Neural cell (in vitro differentiated cells): ENCODE measurements at regions not wholly inside any gene's neighbourhood (a gene's known extent, or its start where the extent isn't known, plus 50 kb on each side); places are given as distances from the start of the nearest gene placed in this dataset.

ENCODE experiments used
- CTCF ChIP-seq: fragments of 450-650 bp; IDR thresholded peaks from 2 replicates; pipeline ENCODE4 v1.5.1; 2014; ENCODE audit warnings: antibody characterized with exemption, mild to moderate bottlenecking, moderate library complexity; ENCODE audit not compliant: poor library complexity, severe bottlenecking
- POLR2AphosphoS5 ChIP-seq: IDR thresholded peaks from 2 replicates; pipeline ENCODE4 v1.6.1; 2012
- REST ChIP-seq: IDR thresholded peaks from 2 replicates; pipeline ENCODE4 v1.6.1; 2012; ENCODE audit warnings: borderline replicate concordance

- TF ChIP-seq CTCF (no peak), REST (no peak), POLR2AphosphoS5 (no peak)
These were observed 141.9 kb upstream of the IER5L start for GRCh38 chr9:129319938-129320481.
